ENCODE measurements at regions not wholly inside any gene's neighbourhood (a gene's known extent, or its start where the extent isn't known, plus 50 kb on each side); places are given as distances from the start of the nearest gene placed in this dataset.

- TF ChIP-seq CTCF (IDR thresholded peaks at IDR 0.05), result no peak
- TF ChIP-seq POLR2A (IDR thresholded peaks at IDR 0.05), result no peak
These were observed 299.1 kb upstream of the MCTP2 start for GRCh38 chr15:93932164-93932776.
